HFF-Myc (cell line): ENCODE measurements at regions not wholly inside any gene's neighbourhood (a gene's known extent, or its start where the extent isn't known, plus 50 kb on each side); places are given as distances from the start of the nearest gene placed in this dataset.

ENCODE experiments used
- DNase-seq: peaks from one replicate; pipeline ENCODE4 v3.0.0-alpha.2; 2011; ENCODE audit warnings: low read depth; ENCODE audit errors: extremely low read depth
- H3K4me3 ChIP-seq: replicated peaks from 2 replicates; pipeline ENCODE4 v1.5.1; 2011; ENCODE audit warnings: low read depth, mild to moderate bottlenecking, control low read depth, low read length
- CTCF ChIP-seq: IDR thresholded peaks from 2 replicates; pipeline ENCODE4 v1.5.1; 2012; ENCODE audit warnings: mild to moderate bottlenecking, low read depth, low read length, control low read depth; ENCODE audit errors: missing control alignments

DNA sequence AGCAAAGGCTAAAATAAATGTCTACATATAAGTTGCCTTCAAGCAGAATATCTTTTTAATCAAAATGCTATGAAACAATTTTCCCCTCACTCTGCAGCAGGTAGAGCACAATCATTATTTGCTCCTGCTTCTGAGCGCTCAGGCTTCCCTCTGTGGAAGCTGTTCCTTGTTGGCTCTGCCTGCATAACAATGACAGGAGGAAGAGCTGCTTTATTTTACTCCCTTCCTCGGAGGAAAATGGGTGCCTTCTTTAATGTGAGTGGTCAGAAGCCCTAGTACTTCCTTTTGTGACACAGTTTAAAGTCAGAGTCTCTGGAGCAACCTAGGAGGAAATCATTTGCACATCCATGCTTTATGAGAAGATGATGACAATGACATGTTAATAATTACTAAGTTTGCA is 492.1 kb downstream of the CDH8 start:
- no peak for DNase-seq
- TF ChIP-seq CTCF: no peak
- no peak overlapping the region for H3K4me3 ChIP-seq

- H3K4me3 ChIP-seq: no peak overlapping the region
- no peak for TF ChIP-seq CTCF
- no peak for DNase-seq
Observed at GRCh38 chr16:61540216-61540615, 496.0 kb downstream of the CDH8 start.

DNA sequence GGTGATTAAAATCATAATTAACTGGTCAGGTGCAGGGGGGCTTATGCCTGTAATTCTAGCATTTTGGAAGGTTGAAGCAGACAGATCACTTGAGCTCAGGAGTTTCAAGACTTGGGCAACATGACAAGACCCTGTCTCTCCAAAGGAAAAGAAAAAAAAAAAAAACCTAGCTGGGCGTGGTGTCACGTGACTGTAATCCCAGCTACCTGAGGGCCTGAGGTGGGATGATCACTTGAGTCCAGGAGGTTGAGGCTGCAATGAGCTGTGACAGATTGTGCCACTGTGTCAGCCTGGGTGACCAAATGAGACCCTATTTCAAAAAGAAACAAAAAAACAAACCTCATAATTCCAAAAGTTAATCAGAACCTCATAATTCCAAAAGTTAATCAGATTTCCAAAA is 505.5 kb downstream of the CDH8 start:
- no peak for DNase-seq
- TF ChIP-seq CTCF: no peak
- no peak overlapping the region for H3K4me3 ChIP-seq

DNA sequence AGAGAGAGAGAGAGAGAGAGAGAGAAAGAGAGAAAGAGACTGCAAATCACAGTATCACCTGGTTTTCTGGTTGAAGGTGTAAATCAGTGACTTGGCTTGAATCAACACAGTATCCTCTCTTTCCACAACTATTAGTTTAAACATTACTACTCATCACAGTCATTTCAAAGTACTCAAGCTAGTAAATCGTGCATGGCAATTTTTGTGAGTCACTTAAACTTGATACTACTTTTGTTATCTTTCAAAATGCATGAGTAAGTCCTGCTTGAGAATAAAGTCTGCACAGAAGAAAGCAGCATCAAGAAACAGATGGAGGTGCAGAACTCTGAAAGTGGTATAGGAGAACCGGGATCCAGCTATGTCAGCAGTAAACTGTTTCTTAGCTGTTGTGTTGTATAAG is 535.4 kb downstream of the CDH8 start:
- no peak for TF ChIP-seq CTCF
- H3K4me3 ChIP-seq: no peak overlapping the region
- DNase-seq: no peak

- TF ChIP-seq CTCF: no peak
- H3K4me3 ChIP-seq: no peak overlapping the region
Observed at GRCh38 chr16:61480250-61480649, 556.0 kb downstream of the CDH8 start.

DNA sequence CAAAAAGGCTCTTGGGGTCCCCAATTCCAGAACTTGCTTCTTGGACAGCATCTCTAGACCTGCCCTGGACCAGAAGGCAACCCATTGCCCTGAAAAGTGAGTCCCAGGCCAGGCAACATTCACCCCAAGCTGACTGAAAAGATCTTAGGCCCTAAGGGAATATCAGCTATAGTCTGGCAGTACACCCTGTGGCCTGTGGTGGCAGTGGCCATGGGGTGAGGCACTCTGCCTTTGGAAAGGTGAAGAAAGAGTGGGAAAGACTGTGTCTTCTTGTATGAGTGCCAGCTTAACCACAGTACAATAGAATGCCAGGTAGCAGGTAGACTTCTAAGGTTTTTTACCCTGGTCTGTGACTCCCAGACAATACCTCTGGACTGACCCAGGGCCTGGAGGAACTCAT is 564.5 kb downstream of the CDH8 start:
- DNase-seq: no peak
- no peak overlapping the region for H3K4me3 ChIP-seq
- TF ChIP-seq CTCF: no peak

More at GRCh38 chr16:61480250-61480649, 556.0 kb downstream of the CDH8 start:
- DNase-seq: no peak

DNA sequence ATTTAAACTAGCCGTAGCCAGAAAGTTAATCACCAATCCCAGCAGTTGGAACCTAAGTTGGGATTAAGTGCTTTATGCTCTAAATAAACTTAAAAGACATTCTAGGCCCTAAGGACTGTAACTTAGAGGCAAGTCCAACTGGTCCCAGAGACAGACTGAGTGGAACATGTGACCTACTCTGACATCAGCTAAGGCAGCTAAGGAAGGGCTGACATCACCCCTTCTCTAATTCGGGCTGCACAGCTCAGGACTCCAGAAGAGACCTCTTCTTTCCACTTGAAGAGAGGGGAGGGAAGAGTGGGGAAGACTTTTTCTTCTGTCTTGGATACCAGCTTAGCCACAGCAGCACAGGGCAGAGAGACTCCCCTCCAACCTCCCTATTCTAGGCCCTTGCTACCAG is 565.2 kb downstream of the CDH8 start:
- TF ChIP-seq CTCF: no peak
- no peak for DNase-seq
- no peak overlapping the region for H3K4me3 ChIP-seq
